ENCODE measurements at regions not wholly inside any gene's neighbourhood (a gene's known extent, or its start where the extent isn't known, plus 50 kb on each side); places are given as distances from the start of the nearest gene placed in this dataset.

DNA sequence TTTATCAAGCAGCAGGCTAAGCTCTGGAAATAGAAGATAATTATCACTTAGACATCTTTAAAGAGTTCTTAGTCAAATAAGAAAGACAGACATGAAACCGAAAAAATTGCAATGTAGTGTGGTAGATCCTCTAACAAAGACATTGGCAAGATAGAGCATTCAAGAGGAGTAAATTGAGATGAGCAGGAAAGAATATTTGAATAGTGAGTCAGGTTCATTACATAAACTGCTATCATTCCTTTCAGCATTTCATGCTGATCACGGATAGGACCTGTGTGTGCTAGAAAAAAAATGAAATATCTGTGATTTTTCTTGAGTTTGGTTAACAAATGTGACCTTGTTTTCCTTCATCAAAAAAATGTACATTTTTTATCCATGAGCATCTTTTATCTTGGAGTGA, 460.9 kb downstream of the OTOL1 start:
- TF ChIP-seq, protein P1, sequence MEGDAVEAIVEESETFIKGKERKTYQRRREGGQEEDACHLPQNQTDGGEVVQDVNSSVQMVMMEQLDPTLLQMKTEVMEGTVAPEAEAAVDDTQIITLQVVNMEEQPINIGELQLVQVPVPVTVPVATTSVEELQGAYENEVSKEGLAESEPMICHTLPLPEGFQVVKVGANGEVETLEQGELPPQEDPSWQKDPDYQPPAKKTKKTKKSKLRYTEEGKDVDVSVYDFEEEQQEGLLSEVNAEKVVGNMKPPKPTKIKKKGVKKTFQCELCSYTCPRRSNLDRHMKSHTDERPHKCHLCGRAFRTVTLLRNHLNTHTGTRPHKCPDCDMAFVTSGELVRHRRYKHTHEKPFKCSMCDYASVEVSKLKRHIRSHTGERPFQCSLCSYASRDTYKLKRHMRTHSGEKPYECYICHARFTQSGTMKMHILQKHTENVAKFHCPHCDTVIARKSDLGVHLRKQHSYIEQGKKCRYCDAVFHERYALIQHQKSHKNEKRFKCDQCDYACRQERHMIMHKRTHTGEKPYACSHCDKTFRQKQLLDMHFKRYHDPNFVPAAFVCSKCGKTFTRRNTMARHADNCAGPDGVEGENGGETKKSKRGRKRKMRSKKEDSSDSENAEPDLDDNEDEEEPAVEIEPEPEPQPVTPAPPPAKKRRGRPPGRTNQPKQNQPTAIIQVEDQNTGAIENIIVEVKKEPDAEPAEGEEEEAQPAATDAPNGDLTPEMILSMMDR (IDR thresholded peaks at IDR 0.05) = no peak
- no peak for TF ChIP-seq POLR2A (IDR thresholded peaks at IDR 0.05)

DNA sequence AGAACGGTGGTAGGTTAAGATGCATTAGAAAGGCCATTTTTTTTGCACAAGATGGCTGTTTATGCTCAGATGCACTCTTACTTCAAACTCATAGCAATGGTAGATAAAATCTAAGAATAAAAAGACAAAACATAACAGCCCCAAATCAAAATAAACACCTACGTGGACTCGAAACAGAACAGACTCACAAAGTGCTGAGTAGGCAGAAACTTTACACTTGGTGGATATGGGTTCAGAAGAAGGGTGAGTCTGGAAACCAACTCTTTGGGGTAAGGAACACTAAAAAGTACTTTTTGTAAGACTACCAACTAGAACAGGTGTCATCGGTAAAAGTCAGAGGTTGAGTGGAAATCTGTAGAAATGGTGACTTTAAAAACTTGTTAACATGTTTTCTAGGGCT, 468.2 kb downstream of the OTOL1 start:
- TF ChIP-seq, protein P1 (IDR thresholded peaks at IDR 0.05) = no peak
- no peak for TF ChIP-seq POLR2A (IDR thresholded peaks at IDR 0.05)
- no peak for ATAC-seq
- intact Hi-C loops (cut with DNase I) = no loop called here
- DNase-seq = no peak
- no peak overlapping the region for H3K4me3 ChIP-seq
- 53% methylated on average over 4 of the region's 4 CpGs for WGBS (ENCODE audit: insufficient coverage, low coverage, low lambda C conversion rate, missing lambda C conversion rate)
- no peaks in the 10 kb centered on the region for H3K27me3 ChIP-seq
- H3K36me3 ChIP-seq = no peaks in the 10 kb centered on the region
- H3K27ac ChIP-seq = no peak overlapping the region
- H3K4me1 ChIP-seq = no peaks in the 10 kb centered on the region
- H3K9me3 ChIP-seq = no peaks in the 10 kb centered on the region

More for the DNA sequence above, 460.9 kb downstream of the OTOL1 start:
- H3K27me3 ChIP-seq = no peaks in the 10 kb centered on the region
- no peak overlapping the region for H3K4me3 ChIP-seq
- DNase-seq (no peak), ATAC-seq (no peak)
- H3K9me3 ChIP-seq = no peaks in the 10 kb centered on the region
- WGBS (ENCODE audit: insufficient coverage, low coverage, low lambda C conversion rate, missing lambda C conversion rate) = 27% methylated on average over 2 of the region's 2 CpGs
- intact Hi-C loops (cut with DNase I) = no loop called here
- H3K4me1 ChIP-seq = no peaks in the 10 kb centered on the region
- H3K36me3 ChIP-seq = no peaks in the 10 kb centered on the region
- no peak overlapping the region for H3K27ac ChIP-seq

DNA sequence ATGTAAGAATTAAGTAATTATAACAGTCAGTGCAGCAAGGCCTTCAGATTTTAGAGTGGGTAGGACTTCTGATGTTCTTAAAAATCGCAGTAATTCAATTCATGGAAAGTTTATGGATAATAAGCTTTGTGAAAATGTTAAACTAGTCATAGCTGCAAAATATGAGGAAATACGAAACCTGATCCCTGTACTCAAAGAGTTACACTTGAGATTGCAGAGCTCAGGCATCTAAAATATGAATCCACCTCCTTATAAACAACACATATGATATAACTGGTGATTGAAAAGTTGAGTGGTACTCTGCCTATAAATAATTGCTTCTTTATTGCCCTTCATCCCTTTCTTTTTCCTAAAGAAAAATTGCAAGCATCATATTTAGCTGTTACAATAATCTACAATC, 473.3 kb downstream of the OTOL1 start:
- Histone ChIP-seq H3K9me3 (no peaks in the 10 kb centered on the region), H3K27ac (no peak overlapping the region), H3K36me3 (no peaks in the 10 kb centered on the region), H3K27me3 (no peaks in the 10 kb centered on the region), H3K4me3 (no peak overlapping the region), H3K4me1 (no peaks in the 10 kb centered on the region)
- DNase-seq = no peak
- TF ChIP-seq POLR2A (IDR thresholded peaks at IDR 0.05) = no peak
- TF ChIP-seq, protein P1 (IDR thresholded peaks at IDR 0.05) = no peak
- 48% methylated on average over 2 of the region's 2 CpGs for WGBS (ENCODE audit: insufficient coverage, low coverage, low lambda C conversion rate, missing lambda C conversion rate)
- intact Hi-C loops (cut with DNase I) = no loop called here
- ATAC-seq = no peak

DNA sequence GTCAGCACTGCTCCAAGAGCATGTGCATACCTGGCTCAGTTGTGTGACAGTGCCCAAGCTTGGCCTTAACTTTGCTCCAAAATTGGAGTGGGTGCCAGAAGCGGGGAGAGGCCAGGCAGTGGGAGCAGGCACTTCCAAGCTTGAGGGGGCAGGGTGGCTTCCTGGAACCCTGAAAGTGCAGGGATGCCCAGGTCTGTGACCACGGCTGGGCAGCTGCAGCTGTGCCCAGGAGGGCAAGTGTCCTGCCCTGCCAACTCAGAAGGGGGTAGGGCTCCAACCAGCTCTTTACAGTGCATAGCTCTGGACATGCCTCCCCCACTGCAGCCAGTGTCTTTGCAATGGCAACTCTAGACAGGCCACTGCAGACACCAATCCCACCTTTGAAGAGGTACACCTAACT, 478.6 kb downstream of the OTOL1 start:
- ATAC-seq (peak in 1 of 4 donors; percentile 44), DNase-seq (no peak)
- 40% methylated on average over 1 of the region's 2 CpGs for WGBS (ENCODE audit: insufficient coverage, low coverage, low lambda C conversion rate, missing lambda C conversion rate)
- no peak overlapping the region for H3K4me3 ChIP-seq
- TF ChIP-seq, protein P1 (IDR thresholded peaks at IDR 0.05) = no peak
- TF ChIP-seq POLR2A (IDR thresholded peaks at IDR 0.05) = no peak
- no peaks in the 10 kb centered on the region for H3K9me3 ChIP-seq
- intact Hi-C loops (cut with DNase I) = no loop called here
- H3K27me3 ChIP-seq = no peaks in the 10 kb centered on the region
- no peak overlapping the region for H3K27ac ChIP-seq
- no peaks in the 10 kb centered on the region for H3K4me1 ChIP-seq
- H3K36me3 ChIP-seq = no peaks in the 10 kb centered on the region

DNA sequence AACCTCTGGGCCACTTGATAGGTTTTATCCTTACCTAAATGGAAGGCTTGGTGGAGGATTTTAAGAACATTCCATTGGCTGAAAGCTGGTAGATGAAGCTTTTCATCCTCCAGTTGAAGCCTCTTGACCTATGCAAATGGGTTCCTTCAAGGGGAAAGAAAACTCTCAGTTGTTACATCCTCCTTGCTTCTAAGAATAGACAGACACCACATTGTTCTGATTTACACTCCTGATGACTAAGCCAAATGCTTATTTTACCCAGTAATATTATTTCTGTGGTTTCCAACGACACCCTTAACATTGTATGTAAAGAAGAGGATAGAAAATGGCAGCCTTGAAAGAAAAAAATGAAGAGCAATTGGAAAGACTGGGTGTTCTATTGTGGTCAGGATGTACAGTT, 480.5 kb downstream of the OTOL1 start:
- intact Hi-C loops (cut with DNase I) = no loop called here
- WGBS (ENCODE audit: insufficient coverage, low coverage, low lambda C conversion rate, missing lambda C conversion rate) = 11% methylated on average over 1 of the region's 1 CpG

More for the DNA sequence above, 480.5 kb downstream of the OTOL1 start:
- Histone ChIP-seq H3K36me3 (no peaks in the 10 kb centered on the region), H3K27me3 (no peaks in the 10 kb centered on the region), H3K4me1 (no peaks in the 10 kb centered on the region), H3K9me3 (no peaks in the 10 kb centered on the region), H3K4me3 (no peak overlapping the region), H3K27ac (no peak overlapping the region)
- no peak for DNase-seq
- no peak for TF ChIP-seq POLR2A (IDR thresholded peaks at IDR 0.05)
- TF ChIP-seq, protein P1 (IDR thresholded peaks at IDR 0.05) = no peak
- ATAC-seq = no peak
